Retina (tissue), 1 donor: ENCODE measurements at regions not wholly inside any gene's neighbourhood (a gene's known extent, or its start where the extent isn't known, plus 50 kb on each side); places are given as distances from the start of the nearest gene placed in this dataset.

Source experiments
- DNase-seq: peaks from one replicate; pipeline ENCODE4 v3.0.0-alpha.2; 2016

DNA sequence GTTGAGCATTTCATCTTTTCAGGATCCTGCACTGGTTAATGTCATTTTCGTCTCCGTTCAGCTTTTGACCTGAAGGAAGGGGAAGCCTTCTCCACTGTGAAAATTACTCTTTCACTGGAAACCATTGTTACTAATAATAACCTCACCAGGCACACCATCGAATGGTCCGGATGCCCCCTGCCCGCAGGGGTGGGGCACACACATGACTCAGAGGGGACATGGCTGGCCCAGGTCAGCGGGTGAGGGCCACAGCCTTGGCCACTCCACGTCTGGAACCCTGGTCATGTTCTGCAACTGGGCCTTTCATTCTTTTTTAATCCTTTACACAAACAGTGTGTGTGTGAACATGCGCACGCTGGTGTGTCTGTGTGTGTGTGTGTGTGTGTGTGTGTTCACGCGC lies 191.8 kb downstream of the BCOR start:
- no peak for DNase-seq

DNA sequence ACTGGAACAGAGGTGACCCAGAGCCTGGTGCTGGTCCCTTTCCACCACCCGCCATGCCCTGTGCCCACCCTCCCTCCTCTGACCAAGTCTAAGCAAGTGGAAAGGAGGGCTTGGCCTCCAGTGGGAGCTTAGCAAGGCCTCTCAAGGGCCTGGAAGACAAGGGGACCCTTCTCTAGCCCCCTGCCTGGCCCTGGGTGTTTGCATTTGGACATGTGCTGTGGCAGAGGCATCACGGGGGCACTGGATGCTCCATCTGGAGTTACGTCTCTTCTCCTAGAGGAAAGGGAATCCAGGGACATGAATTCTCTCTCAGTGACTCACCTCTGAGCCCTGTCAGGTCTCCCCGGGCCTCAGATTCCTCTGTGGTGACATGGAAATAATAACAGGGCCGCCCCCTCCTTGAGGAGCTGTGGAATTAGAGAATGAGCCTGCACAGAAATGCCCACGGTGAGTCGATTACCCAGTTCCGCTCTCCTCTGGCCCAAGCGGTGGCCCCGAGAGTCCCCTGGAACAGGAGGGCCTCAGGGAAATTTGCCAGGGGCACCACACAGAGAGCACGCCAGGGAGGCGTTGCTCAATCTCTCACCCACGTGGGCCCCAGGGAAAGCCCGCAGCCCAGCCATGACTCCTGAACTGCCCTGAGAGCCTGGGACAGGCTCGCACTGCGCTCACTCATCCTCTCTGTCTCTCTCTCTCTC lies 189.6 kb downstream of the BCOR start:
- DNase-seq, result no peak

DNA sequence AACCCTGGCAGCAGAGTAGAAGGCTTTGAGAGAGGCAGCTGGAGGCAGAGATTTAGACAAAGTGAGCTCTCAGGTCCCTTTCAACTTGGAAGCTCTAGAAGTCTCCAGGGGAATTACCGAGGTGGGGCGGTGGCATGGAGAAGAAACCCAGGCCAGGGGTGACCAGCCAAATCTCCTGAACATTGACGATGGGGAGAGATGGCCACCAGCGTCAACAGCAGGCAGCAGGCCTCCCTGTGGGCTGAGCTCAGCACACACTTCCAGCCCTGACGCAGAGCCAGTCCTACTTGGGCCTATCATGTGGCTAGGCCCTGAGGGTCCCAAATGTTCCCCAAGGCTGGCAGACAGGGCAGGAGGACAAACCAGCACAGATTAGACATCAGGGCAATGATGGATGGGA lies 187.8 kb downstream of the BCOR start:
- no peak for DNase-seq

DNA sequence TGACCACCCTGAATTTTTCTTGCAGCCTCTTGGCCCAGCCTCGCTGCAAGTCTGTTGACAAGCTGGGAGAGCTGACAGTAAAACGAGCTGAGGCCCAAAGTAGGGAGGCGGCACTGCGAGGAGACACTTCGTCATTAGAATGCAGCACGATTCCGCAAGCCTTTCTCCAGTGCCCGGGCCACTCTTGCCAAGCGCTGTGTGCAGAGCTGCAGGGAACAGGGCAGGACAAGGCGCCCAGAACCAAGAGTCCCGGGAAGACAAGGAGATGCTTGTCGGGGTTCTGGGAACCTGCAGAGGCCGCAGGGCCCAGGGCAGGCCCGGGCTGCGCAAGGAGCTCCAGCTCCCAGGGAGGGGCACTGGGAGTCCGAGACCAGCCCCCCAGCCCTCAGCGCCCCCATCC lies 187.1 kb downstream of the BCOR start:
- DNase-seq, result no peak

DNA sequence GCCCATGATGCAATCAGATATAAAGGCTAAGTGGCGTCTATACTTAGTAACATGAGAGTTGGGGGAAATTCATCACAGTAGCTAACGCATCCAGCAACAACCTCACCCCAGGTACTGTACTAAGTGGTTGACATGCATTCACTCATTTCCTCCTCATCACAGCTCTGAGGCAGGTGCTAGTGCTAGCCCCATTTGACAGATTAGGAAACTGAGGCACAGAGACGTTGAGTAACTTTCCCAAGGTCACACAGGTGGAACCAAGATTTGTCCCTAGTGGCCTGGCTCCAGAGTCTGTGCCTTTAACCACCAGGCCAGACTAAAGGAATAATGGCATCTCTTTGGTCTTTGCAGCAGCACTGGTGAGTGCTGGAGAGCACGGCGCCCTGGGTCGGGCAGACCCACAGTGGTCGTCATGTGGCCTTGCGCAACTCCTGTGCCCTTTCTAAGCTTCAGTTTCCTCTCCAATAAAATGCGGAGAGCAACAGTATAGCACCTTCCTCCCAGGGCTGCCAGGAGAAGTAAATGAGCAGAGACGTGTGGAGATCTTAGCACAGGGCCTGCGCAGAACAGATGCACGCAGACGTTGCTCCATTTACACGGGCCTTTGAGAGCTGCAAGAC lies 186.4 kb downstream of the BCOR start:
- no peak for DNase-seq

DNA sequence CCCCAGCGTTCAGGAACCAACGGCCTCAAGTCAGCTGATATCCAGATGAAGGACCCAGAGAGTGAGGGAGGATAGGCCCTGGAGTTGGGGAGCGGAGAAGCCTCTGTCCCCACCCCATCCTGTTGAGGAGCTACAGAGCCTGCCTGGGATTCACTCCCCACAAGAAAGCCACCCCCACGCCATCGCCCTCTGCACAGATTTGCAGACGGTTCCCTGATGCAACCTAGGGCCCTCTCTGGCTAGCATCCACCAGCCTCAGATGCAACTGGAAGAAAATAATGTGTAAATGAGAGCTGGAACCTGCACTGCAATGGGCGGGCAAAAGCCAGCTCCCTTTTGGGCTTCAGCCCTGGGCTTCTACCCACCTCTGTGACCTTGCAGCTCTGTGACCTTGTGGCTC lies 185.6 kb downstream of the BCOR start:
- no peak for DNase-seq

DNA sequence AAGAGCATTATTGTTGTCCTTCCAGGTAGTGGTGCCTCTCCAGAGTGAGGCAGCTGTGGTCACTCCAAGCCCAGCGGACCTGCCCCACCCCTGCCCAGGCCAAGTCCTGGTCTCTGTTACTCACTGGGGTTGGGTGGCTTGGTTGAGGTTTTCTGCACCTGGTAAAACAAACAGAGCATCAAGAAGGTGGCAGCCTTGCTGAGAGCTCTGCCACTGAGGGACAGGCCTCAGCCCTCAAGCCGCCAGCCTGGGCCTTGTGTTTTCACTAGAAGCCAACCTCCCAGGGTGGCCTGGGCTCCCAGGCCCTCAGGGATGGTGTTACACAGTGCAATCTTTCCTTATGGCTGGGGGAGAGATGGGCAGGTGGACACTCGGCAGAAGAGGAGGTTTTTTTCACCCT lies 182.7 kb downstream of the BCOR start:
- DNase-seq, result no peak

DNA sequence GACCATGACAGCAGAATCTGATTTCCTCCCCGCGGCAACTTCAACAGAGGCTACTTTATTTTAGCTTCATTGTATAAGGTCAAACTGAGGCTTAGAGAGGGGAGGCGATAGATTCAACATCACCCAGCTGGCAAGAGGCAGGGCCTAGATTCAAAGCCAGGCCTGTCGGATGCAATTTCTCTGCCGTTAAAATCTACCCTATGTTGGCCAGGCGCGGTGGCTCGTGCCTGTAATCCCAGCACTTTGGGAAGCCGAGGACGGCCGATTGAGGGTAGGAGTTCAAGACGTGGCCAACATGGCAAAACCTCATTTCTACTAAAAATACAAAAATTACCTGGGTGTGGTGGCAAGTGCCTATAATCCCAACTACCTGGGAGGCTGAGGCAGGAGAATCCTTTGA lies 182.2 kb downstream of the BCOR start:
- DNase-seq, result no peak

DNA sequence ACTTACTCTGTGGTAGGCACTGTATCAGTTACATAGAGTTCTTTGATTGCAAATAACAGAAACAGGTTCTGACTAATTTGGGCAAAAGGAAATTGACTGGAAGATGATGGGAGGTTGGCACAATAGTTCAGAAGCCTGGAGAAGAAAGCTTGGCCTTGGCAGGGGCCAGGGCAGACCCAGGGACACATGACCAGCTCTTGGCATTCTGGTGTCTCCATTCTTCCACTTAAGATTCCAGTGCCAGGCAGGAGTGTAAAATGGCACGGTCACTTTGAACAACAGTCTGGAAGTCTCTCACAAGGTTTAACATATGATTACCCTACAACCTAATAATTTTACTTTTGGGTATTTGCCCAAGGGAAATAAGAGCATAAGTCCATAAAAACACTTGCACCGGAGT lies 175.9 kb downstream of the BCOR start:
- no peak for DNase-seq

DNA sequence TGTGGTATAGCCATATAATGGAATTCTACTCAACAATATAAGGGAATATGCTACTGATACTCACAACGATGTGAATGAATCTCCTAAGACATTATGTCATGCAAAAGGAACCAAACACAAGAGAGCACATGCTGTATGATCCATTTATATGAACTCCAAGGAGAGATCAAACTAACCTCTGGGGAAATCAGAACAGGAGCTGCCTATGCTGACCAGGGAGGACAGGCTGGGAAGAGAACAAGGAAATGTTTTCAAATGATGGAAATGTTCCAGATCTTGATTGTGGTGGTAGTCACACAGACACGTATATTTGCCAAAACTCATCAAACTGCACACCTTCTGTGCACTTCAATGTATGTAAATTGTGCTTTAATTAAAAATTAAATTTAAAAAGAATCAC lies 175.3 kb downstream of the BCOR start:
- DNase-seq, result no peak

DNA sequence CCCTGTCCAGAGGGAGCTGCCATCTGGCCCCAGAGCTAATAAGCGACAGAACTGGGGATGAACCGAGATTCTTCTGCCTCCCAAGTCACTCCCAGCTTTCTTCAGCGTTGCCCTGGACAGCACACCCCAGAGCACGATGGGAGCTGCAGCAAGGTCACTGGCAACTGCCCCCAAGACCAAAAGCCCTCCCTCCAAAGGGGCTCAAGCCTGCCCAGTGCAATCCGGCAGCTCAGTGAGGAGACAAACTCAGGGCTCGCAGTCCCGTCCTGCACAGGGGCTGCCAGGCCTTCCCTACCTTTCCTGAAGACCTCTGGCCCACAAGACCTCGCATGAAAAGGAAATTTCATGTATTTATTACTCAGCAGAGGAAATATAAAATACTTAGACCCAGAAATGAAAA lies 174.8 kb downstream of the BCOR start:
- no peak for DNase-seq

DNA sequence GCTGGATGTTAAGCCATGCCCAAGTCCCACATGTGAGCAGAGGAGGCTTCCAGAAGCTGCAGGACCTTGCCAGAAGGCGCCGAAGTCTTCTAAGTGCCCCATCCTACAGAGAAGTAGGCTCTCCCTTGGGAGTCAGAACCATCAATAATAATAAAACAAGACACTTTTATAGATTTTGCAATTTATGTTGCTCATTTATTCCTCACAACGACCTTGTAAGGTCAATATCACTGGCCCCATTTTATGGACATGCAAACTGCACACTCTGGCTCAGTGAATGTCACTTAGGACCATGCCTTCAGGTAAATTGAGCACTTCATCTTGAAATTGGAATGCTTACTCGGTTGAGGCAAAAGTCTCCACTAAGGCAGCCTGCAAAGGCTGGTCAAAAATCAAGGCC lies 170.4 kb downstream of the BCOR start:
- DNase-seq, result no peak

DNA sequence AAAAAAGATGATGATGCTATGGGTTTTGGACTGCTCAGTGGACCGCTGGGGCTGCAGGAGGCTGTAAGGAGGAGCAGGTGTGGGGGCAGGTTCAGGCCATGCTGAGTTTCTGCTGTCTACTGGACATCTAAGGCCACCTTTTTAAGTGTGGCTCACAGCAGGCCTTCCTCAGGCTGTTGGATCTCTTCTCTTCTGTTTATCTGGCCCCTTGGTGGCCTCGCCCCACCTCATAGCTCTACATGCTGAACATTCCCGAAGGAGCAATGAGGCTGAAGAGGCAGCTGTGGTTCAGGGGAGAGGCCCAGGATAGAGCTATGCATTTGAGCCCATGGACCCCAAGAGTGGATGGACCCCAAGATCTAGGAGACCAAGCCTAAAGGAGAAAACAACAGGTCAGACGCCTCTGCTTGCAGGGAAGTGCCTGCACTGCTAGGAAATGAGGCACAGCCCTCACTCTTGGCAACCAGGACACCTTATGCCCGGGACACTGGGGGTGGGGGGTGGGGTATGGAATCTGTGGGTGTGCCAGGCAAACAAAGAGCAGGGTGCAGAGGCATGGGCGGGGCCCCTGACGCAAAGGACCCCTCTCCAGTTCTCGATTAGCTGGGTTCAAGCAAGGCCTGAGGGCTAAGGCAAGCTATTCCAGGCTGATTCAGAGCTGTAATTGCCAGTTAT lies 168.9 kb downstream of the BCOR start:
- no peak for DNase-seq

DNA sequence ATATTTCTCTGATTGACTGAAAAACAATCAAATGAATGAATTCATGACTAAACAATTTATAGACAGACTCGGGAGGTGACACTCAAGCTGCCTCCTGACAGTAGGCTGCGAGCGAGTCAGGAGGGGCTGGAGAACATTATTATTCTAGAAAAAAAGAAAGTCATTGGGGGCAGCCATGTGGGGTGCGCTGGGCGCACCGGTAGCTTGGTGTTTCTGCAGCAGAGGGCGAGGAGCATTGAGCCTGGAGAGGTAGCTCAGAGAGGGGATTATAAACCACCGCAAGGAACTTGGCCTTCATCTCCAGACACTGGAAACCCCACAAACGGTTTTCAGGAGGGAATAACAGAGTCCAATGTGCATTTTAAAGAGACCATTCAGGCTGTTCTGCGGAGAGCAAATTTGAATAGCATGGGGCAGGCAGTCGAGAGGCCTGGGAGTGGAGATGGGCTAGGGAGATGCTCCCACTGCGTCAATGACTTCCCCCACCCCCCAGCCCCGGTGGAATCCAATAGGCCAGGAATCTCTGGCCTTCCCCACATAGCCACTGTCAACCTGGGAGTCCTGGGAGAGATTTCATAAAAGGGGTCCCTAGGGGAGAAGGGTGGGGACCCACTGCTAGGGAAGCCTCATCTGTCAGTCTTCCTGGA lies 168.3 kb downstream of the BCOR start:
- DNase-seq, result no peak

DNA sequence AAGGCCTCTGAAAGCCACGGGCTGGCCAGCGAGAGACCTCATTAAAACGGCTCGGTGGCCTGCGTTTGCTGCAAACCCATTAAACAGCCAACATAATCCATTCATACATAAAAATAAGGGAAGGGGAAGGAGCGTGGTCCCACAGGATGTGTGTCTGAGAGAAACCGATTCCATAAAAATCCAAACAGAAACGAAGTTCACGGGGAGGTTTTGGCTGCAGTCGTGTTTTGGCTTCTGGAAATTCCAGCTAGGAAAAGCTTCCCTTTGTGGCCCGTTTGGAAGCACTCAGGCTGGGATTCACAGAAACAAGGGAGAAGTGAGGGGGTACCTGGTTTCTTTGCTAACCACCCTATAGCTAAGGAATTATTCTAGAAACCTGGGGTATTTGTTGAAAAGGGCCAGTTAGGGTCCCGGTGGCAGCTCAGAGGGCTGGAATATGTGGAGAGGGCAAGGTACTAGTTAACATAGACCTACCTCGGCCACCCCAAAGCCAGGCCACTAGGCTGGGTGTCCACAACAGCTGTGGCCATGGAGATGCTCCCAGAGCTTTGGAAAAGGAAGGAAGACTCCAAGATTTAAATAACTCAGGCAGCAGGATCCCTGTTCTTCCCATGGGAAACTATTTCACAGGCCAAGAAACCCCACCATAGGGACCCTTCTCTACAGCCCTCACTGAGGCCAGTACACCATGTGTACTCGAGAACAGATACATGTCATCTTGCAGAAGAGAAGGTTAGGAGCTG lies 166.8 kb downstream of the BCOR start:
- DNase-seq, result no peak

DNA sequence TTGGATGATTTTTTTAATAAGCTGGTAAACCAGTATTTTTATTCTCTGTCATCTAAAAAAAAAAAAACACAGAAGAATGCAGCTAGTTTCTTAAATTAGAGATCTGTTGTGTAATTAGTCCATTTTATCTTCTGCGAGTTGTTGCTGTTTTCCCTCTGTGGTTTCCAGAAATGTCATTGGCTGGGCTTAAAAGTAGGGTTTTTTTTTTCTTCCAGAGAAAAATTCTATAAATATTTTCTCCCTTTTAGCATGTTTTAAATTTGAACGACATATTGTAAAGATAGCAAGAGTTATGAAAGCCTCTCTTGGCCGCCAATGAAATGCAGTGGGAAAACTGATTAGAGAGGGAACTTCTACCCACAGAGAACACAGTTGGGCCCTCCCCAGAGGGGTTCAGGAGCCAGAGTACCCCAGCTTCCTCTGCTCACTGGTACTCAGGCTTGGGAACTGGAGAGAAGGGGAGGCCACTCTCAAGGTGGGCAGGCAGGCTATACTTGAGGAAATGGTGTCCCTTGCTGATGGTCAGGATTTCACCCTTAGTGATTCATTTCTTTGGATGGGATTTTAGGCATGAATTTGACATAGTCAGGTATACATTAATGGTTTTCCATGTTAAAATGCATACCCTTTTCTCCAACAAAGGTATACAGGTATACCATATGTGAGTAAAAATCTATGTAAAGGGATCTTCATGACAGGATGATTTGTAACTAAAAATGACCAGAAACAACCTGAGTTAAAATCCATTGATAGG lies 166.1 kb downstream of the BCOR start:
- DNase-seq, result no peak

DNA sequence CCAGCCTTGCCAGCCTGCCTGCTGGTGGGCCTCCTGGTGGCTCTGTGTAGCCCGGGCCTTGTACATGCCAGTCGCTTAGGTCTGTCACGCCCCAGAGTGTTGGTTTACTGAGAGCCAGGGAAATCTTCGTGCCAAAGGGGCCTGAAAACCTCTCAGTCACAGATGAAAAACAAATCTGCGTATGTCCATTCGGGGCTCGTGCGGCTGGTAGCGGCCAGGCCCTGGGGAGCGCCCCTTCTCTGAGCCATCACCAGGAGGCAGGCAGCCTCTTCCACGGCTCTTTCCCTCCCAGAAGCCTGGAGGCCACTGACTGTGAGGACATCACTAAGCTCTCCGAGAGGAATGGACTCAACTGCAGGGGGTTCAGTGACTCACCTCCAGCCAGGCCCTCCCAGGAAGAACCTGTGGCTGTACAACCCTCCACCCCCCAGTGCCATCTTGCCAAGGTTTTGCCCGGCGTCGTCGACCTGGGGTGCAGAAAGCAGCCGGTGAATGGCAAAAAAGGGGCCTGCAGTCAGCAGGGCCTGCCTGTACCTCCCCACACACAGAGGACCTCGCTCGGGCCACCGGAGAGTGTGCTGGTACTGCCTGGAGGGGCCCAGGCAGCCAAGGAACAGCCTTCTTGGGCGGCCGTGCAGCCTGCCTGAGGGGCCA lies 162.2 kb downstream of the BCOR start:
- no peak for DNase-seq

DNA sequence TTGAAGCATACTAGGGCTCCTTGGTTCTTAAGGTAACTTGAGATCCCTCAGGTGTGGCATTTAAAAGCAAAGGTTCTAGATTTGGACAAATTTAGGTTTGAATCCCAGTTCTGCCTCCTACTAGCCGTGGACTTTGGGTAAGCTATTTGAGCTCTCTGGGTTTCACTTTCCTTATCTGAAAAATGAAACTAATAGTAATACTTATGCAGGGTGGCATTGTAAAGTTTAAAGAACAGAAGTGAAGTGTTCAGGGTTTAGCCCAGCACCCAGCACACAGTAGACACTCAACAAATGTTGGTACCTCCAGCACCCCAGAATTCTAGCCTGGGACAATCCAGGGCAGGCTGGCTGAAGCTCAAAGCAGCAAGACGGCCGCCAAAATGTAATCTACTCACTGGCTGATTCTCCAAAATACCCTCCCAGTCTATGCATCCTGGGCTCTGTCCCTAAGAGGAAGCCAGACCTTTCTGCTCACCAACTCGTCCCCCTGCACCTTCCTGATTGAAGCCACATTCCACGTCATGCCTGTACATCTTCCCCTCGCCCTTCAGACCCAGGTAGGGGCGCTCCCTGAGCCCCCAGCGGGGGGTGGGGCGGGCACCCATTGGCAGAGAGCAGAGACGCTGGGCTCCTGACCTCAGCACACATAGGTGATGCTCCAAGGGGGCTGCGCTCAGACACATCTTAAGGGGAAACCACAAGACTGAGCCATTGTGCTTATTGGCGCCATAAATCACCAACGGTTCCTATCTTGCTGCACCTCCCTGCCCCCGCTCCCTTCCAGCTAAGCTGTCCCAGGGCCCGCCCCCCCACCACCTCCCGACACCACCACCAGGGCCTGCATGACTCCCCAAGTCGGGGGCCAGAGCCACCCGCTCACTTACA lies 160.6 kb downstream of the BCOR start:
- DNase-seq, result no peak

DNA sequence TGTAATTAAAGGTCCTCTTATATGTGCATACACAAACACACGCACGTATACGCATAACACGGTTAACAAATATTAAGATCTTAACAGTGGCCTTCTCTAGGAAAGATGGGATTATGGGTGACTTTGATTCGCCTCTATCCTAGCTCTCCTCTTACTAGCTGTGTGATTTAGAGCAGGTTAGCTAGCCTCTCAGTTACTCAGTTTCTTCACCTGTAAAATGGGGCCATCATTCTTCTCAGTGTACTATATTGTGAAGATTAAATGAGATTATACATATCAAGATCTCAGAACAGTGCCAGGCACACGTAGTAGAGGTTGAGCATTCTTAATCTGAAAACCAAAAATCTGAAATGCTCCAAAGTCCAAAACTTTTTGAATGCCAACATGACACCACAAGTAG lies 159.3 kb downstream of the BCOR start:
- DNase-seq, result no peak

DNA sequence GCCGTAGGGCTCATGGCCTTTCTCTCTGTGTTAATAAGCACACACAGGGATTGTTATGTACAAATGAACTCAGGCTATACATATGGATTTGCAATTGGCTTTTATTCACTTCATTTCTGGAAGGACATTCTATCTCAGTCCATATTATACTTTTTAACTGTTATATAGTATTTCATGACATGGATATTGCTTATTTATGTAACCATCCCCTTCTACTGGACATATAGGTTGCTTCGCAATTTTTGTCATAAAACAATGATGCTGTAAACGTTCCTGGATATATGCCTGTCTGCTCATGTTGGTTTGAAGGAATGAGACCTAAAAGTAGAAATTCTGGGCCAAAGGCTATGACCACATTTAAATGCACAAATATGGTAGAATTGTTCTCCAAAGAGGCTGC lies 158.1 kb downstream of the BCOR start:
- DNase-seq, result no peak

DNA sequence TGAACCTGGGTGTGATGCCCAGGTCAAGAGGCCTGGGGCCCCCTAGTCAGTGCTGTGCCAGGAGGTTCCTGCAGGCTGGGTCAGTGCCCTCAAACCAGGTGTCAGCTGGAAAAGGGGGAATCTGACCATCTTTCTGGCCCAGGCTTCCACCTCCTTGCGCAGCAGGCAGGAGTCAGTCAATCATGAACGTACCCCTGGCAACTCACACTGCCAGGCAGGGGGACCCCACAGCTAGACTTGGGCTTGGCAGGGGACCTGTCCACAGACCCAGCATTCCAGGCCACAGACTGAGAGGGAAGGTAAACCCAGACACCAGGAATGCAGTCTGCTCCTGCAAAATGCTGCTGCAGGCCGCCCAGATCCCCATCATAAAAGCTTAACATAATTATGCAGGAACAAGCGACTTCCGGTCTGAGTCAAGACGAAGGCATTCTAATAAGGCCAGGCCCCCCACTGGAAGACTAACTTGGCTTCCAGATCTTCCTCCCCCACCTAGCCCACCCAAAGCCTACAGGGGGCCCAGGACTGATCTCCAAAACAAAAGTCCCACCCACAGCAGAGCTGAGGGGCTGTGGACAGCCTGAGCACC lies 156.3 kb downstream of the BCOR start:
- DNase-seq, result no peak
